C4-2B (cell line): ENCODE measurements at regions not wholly inside any gene's neighbourhood (a gene's known extent, or its start where the extent isn't known, plus 50 kb on each side); places are given as distances from the start of the nearest gene placed in this dataset.

Experiments
- CTCF ChIP-seq: fragments of 450-650 bp; conservative IDR thresholded peaks from 2 replicates; pipeline ENCODE4 v1.5.1; 2017; ENCODE audit warnings: mild to moderate bottlenecking
- ZFX ChIP-seq: fragments of 450-650 bp; IDR thresholded peaks from 2 replicates; pipeline ENCODE4 v1.6.1; 2017

GRCh38 chr10:60521974-60522405, 132.3 kb upstream of the ANK3 start:
- TF ChIP-seq CTCF, result no peak
- no peak for TF ChIP-seq ZFX
